GM18502 (cell line): ENCODE measurements at regions not wholly inside any gene's neighbourhood (a gene's known extent, or its start where the extent isn't known, plus 50 kb on each side); places are given as distances from the start of the nearest gene placed in this dataset.
"Not testable (repeated sequence)": the region's sequence is repeated elsewhere in the genome, so short reads cannot be mapped to it uniquely, and the experiment has no call there.

ENCODE experiments used
- ATAC-seq: cut with Tn5 transposase; IDR thresholded peaks from one replicate; pipeline ENCODE4 v1.9.1; 2021; ENCODE audit warnings: mild to moderate bottlenecking; ENCODE audit not compliant: unreplicated experiment, poor library complexity

DNA sequence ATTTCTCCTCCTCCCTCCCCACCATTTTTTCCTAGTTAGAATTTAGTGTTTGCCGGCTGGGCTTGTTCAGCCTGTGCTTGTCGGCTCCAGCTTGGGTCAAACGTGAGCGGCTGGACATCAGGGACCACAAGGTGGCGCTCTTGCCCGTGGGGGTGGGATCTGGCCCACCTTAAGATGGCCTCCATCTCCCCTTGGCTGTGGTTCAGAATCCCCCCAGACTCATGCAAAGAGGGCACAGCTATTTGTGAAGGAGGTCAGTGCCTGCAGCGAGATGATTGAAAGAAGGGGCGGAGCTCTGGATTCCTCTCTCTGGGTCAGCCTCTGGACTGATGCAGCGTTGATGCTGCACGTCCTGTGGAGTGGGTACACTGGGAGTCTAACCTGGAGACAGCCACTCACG is 283.3 kb upstream of the TUT7 start:
- no peak for ATAC-seq

DNA sequence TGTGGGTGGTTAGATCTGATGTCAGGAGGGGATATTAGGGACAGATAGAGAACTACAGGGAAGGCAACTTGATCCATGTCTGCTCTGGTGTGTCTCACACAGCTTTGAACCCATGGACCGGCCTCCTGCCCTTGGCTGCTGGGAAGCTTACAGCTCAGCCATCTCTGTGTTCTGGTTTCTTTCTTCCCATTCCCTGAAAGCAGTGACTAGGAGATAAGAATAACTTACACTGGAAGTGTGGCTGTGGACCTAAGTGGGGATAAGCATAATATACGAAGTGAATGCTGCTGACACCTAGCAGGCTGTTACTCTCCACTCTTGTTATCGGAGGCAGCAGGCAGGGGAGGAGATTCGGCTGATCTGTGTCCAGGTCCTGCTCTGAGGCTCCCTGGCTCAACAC is 282.3 kb upstream of the TUT7 start:
- ATAC-seq = no peak

DNA sequence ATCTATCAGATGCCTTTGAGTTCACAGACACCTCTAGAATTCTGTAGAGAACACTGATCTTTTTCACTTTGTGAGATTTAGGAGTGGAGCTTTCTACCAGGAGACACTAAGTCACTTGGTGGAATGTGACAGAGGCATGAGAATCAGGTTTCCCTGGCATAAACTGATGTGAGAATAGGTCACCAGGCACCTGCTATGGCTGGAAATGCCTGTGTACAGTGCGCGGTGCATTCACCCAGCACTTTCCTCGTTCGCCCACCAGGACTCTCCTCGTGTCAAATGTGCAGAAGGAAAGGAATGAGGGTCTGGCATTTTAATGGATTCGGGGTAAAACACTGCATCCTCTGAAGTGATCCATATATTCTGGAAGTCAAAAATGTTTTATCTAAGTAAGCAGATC is 281.8 kb upstream of the TUT7 start:
- no peak for ATAC-seq

DNA sequence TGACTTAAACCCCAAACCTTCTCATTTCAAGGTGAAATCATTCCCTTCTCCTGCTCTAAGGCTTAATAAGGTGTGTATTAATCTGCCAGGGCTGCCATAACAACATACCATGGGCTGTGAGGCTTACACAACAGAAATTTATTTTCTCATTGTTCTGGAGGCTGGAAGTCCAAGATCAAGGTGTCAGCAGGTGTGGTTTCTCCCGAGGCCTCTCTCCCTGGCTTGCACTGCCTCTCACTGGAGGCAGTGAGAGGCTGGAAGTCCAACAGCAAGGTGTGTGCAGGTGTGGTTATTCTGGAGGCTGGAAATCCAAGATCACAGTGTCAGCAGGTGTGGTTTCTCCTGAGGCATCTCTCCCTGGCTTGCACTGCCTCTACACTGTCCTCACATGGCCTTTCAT is 280.3 kb upstream of the TUT7 start:
- no peak for ATAC-seq

DNA sequence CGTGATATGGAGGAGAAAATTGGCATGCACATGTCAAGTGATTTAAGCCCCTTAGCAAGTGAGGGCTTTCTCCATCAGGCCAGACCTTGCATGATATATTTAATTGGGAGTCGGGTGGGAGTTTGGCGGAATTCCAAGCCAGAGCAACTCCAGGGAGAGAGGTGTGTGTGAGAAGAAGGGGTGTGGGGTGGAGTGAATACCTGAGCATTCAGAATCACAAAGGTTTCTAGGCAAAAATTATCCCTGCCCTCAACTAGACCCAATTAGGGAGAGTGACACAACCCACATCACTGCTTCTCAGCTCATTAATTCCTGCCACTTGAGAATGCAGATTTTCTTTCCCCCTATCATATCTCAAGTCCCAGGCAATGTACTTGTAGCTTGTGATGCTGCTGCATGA is 279.7 kb upstream of the TUT7 start:
- no peak for ATAC-seq

DNA sequence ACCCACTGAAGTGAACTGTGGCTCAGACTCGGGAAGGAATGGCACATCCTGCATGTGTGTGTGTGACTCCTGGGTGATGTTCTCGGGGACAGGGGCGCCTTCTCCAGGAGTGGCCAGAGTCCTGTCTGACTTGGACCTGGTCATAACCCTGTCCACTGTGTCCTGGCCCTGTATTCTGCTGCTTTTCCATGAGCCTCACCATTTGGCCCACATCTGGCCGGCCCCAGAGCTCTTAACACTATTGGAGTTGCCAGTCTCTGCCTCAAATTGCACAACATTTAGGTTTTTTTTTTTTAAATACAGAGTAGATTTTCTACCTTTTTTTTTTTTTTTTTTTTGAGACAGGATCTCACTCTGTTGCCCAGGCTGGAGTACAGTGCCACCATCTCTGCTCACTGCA is 278.3 kb upstream of the TUT7 start:
- ATAC-seq = no peak

DNA sequence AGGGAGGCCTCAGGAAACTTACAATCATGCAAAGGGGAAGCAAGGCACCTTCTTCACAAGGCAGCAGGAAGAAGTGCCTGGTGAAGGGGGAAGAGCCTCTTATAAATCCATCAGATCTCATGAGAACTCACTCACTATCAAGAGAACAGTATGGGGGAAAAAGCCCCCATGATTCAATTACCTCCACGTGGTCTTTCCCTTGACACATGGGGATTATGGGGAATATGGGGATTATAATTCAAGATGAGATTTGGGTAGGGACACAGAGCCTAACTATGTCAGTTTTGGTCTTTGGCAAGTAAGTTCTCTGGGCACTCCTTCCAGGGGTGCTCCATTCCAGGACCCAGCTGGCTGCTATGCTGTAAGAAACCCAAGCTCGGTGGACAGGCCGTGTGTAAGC is 275.3 kb upstream of the TUT7 start:
- ATAC-seq = no peak

DNA sequence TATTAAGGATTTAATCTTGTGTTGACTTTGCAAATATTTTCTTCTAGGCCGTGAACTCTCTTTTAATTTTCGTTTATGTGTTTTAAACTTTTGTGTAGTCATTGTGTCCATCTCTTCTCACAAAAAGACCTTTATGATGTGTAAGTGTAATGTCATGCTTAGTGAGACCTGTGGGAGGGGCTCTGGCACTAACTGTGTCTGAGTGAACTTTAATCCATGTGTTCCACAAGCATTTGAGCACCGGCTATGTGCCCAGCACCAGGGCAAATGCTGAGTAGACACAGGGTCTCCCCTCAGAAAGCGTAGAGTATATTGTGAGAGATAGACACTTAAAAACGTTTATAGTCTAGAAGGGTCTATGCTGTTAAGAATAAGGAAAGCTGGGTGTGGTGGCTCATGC is 272.6 kb upstream of the TUT7 start:
- no peak for ATAC-seq

DNA sequence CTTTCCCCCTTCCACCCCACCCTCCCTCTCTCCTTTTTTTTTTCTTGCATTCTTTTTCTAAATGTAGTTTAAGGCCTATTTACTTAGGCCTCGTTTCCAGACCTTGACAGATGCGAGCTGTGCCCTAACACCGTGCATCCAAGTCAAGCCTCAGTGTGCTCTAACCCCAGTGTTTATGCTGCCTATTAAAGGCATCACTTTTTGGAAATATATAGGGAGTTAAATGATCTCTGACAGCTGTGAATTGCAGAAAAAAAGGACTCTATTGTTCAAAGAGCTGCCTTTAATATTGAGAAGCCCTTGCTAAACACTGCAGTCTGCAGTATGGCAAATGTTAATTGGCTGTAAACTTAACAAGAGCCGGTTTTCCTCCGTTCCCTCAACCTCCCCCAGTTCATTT is 270.4 kb upstream of the TUT7 start:
- ATAC-seq = no peak

DNA sequence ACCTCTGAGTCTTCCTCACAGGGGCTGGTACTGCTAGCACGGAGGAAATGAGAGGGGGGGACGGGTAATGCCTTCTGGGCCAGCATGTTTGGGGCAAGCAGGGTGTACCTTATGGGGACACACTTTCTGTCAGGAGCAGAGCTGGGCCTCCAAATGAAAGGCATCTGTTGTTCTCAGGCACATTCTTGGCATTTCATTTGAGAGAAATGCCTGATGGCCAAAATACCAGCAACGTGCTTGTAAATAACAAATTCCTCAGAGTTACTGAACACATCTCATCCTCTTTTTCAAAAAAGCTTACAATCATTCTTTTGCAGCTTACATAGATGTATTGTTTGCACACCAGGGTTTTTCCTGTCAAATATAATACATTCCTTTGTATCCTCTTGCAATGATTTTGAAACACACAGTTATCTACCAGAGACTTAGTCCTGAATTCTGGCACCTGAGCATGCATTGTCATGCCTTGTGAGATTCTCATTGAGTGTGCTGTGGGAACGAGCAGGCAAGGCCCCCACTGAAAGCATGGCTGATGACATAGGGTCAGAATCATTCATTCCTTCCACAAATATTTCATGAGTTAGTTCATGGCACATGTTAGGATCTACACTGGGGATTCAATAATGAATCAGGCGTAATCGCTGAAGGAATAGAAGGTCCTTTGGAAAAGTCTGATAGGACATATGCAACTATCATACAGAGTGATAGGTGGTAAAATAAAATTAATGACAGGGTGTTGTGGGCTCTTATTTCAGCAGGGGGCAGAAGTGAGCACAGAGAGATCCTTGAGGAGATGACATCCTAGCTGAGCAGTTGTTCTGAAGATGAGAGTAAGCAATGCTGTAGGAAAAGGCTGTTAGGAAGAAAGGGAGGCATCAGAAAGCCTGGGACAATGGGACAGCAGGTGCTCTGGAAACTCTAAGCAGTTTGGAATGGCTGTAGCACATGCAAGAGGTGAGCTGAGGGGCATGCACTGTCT is 260.9 kb upstream of the TUT7 start:
- ATAC-seq = no peak

DNA sequence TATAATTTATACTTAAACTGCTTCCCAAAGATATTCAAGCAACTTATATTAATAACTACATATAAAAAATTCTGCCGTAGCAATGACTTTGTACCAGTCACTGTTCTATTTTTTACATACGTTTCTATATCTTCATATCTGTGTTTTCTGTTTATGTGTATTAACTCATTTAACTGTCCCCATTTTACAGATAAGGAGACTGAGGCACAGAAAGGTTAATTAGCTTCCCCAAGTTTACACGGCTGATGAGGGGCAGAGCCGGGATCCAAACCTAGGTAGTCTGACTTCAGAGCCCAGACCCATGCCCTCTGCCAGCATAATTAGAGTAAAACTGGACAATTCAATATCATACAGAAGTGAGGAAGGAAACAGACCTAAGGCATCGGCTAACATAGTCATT is 259.7 kb upstream of the TUT7 start:
- ATAC-seq = no peak

DNA sequence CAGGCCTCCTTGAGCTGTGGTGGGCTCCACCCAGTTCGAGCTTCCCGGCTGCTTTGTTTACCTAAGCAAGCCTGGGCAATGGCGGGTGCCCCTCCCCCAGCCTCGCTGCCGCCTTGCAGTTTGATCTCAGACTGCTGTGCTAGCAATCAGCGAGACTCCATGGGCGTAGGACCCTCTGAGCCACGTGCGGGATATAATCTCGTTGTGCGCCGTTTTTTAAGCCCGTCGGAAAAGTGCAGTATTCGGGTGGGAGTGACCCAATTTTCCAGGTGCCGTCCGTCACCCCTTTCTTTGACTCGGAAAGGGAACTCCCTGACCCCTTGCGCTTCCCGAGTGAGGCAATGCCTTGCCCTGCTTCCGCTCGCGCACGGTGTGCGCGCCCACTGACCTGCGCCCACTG is 257.3 kb upstream of the TUT7 start:
- ATAC-seq = not testable (repeated sequence)

DNA sequence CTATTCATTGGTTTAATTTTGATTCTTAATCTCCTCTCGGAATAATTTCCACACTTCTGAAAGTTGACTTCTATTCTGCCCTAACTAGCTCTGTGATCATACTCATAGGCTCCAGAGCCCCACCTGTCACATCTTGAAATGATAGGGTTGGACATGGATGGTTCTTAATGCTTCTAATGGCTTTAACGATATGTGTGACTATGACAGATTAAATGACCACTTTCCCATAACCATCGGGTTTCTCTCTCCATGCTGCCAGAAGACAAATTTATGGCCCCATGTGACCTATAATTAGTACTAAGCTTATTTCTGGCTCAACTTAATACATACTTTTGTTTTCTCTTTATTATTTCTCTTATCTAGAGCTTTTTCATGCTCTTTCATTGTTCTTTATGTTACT is 251.1 kb upstream of the TUT7 start:
- no peak for ATAC-seq

DNA sequence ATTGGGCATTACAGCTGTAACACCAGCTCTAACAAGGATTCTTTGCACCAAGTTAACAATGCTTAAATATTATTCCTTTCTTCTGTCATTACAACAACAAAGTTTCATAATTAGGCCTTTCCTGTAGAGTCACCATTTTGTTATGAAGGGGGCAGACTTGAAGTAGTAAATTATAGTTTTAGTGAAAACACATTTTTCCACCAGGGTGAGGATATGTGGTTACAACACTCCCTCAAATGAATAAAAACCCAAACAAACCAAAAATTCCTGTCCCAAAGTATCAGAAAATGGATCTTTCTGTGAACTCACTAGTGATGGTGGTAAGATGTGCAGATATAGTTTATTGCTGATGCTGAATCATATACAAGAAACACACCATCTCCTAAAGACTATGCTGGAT is 250.5 kb upstream of the TUT7 start:
- no peak for ATAC-seq

DNA sequence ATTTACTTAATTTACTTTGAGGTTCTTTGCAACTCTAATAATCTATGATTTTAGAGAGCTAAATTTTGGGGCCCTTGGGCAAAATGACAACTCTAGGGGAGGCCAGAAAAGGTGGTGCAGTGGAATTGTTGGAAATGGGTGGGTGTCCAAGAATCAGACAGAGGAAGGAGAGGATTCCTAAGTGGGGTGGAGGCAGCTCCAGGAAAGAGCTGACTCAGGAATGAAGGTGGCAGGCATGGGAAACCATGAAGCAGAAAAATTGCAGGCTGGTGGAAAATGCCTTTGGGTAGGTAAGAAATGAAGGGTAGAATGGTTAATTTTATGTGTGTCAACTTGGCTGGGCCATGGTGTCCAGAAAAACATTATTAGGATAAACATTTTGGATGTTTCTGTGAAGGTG is 248.5 kb upstream of the TUT7 start:
- no peak for ATAC-seq

DNA sequence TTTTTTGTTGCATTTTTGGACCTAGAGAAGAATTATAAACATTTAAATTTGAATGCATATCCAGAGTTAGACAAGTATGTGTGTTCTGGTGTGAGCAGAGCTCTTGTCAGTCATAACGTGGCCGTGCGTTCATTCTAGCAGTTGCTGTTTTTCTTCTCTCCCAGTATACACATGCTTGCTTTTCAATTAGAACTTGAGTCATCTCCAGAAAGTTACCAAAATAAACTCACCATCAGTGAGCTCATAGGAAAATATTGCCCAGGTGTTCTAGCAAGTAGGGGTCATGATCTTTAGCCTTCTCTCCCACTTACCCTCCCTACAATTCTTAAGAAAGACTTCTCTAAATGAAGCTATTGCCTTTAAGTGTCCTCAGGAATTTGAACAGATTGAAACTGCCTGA is 247.5 kb upstream of the TUT7 start:
- no peak for ATAC-seq

DNA sequence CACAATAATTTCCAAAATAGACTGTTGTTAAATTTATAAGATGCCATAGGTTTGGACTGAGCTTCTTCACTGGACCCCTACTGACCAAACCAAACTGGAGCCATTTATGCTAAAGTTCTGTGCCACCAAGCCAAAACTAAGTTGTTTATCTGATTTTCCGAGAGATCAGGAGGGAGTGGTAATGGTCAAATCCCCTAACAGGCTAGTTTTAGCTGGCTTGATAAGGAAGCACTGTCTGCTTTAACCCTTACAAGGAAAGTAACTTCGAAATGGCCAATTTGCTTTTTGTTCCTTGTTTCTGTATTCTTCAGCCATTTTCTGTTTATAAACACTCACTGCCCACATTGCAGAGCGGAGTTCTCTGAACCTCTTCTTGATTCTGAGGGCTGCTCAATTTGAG is 246.8 kb upstream of the TUT7 start:
- ATAC-seq = no peak

DNA sequence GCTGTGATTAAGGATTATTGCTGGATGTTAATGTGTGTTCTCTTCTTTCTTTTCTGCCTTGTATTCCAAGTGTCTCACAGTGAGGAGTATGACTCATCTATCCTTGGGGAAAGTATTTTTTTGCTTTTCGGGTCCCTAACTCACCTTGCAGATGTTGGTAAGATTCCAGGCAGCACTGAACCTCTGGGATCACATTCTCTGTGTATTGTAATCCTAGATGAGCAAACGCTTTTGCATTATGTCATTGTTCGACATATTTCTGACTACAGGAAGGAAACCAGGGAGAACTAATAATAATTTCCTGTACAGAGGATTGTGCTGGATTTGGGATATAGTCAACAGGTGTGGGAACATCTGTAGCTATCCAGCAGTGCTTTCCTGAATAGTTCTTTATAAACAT is 246.1 kb upstream of the TUT7 start:
- no peak for ATAC-seq

DNA sequence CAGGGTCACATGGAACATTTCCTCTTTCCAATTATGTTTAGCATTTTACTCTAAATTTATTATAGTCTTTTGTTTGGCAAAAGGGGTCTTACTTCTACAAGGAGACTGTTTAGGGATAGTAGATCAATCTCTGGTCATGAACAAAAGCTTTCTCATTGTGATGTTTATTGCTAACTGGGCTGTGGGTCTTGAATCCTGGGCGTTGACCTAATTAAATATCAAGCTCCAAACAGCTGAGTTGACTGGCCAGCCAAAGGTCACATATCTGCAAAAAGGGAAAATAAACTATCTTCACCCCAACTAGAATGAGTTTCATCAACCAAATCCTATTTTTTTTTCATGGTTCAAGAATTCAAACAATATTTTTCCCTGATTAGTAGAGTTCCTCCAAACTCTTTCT is 245.4 kb upstream of the TUT7 start:
- no peak for ATAC-seq

DNA sequence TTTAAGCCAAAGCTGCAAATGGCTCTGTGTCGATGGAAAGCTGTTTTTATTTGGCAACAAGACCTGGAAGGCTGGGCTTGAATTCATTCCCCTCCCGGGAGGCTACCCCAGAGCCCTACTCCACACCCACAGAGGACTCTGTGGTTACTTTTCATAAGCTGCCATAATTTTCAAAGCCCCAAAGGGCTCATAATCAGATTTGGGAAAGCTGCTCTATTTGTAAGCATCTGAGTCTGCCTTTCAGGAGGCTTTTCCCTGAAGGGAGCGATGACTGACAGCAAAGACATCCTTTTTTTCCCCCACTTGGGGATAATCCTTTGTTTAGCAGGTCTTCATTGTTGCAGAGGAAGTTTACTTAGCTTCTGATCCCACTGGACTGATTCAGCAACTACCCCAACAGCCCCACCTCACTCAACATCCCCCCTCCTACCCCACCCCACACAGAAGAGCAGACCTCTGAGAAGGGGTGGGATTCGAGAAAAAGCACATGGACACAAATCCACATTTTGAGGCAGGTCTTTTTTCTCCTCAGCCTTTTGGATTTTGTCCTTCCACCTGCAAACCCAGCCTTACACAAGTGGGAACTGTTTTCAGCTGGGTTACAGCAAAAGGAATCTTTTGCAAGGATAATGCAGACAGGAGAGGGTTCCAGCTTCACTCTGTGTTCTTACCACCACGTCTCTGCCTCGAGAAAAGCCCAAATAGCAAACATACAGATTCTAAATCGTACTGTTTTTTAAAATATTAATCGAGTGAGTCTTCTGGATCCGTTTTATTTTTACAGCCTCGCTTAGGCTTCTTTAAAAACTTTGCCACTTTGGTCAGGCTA is 244.4 kb upstream of the TUT7 start:
- ATAC-seq = no peak

DNA sequence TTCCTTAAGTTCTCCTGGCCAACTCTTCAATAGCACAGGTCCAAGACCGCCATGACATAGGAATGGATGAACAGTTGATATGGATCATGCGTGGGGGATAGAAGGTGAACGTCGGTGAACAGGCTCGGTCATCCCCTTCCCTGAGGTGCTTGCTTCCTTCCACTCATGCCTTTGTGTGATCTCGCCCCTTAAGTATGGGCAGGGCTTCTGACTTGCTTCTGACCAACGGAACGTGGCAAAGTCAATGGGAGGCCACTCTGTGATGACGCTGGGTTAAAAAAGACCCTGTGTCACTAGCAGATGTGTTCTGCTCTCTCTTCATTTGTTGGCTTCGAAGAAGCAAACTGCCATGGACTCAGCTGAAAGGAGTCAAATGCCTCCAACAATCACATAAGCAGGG is 240.5 kb upstream of the TUT7 start:
- no peak for ATAC-seq

DNA sequence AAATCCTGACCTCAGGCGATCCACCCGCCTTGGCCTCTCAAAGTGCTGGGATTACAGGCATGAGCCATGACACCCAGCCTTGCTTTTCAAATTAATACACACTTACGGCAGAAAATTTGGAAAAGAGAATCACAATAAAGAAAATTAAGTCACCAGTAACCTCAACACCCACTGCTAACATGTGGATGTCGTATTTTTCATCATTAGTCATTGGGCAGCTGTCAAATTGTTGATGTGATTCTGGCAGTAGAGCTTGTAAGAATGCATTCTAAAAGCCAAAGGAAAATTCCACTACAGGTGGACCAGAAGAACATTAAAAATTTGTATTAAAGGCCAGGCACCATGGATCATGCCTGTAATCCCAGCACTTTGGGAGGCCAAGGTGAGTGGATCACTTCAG is 237.3 kb upstream of the TUT7 start:
- ATAC-seq = no peak
